GM19351 (cell line): ENCODE measurements at regions not wholly inside any gene's neighbourhood (a gene's known extent, or its start where the extent isn't known, plus 50 kb on each side); places are given as distances from the start of the nearest gene placed in this dataset.
"Not testable (repeated sequence)": the region's sequence is repeated elsewhere in the genome, so short reads cannot be mapped to it uniquely, and the experiment has no call there.

Experiments
- ATAC-seq: cut with Tn5 transposase; IDR thresholded peaks from one replicate; pipeline ENCODE4 v1.9.1; 2021; ENCODE audit warnings: mild to moderate bottlenecking, moderate library complexity; ENCODE audit not compliant: unreplicated experiment

GRCh38 chrX:12034741-12035140, 103.5 kb upstream of the FRMPD4 start:
- ATAC-seq = no peak

GRCh38 chrX:12042615-12043014, 95.7 kb upstream of the FRMPD4 start:
- ATAC-seq = no peak

- no peak for ATAC-seq
These were observed 86.2 kb upstream of the FRMPD4 start for GRCh38 chrX:12052109-12052508.

GRCh38 chrX:12058087-12058486, 80.2 kb upstream of the FRMPD4 start:
- ATAC-seq = no peak

- ATAC-seq = no peak
These were observed 77.6 kb upstream of the FRMPD4 start for GRCh38 chrX:12060489-12061260.

- ATAC-seq = no peak
These were observed 73.0 kb upstream of the FRMPD4 start for GRCh38 chrX:12065251-12065650.

- ATAC-seq = no peak
These were observed 62.2 kb upstream of the FRMPD4 start for GRCh38 chrX:12076046-12076445.

- peak; percentile 66 for ATAC-seq
These were observed 58.0 kb upstream of the FRMPD4 start for GRCh38 chrX:12080265-12080664.

GRCh38 chrX:12082959-12083358, 55.3 kb upstream of the FRMPD4 start:
- ATAC-seq = not testable (repeated sequence)
